GOT3 (cell line): ENCODE measurements at regions not wholly inside any gene's neighbourhood (a gene's known extent, or its start where the extent isn't known, plus 50 kb on each side); places are given as distances from the start of the nearest gene placed in this dataset.

Experiments used
- DNase-seq: peaks from one replicate; lab custom pipeline; 2025; ENCODE audit warnings: mixed read lengths; lab: John Stamatoyannopoulos, UW

- no peak for DNase-seq
Observed at GRCh38 chr5:81855591-81855990, 104.7 kb upstream of the SSBP2 start.

GRCh38 chr5:81854915-81855314, 104.0 kb upstream of the SSBP2 start:
- no peak for DNase-seq

- DNase-seq, result no peak
Observed at GRCh38 chr5:81854485-81854884, 103.6 kb upstream of the SSBP2 start.

GRCh38 chr5:81853030-81853357, 102.1 kb upstream of the SSBP2 start:
- DNase-seq, result no peak

- DNase-seq, result no peak
Observed at GRCh38 chr5:81852291-81853029, 101.6 kb upstream of the SSBP2 start.

GRCh38 chr5:81851481-81852178, 100.7 kb upstream of the SSBP2 start:
- peak; percentile 79 for DNase-seq

- DNase-seq, result no peak
Observed at GRCh38 chr5:81850501-81851357, 99.8 kb upstream of the SSBP2 start.

GRCh38 chr5:81849770-81850367, 99.0 kb upstream of the SSBP2 start:
- DNase-seq, result no peak

GRCh38 chr5:81848362-81848880, 97.5 kb upstream of the SSBP2 start:
- DNase-seq, result no peak

GRCh38 chr5:81846301-81846700, 95.4 kb upstream of the SSBP2 start:
- DNase-seq, result no peak

- DNase-seq, result no peak
Observed at GRCh38 chr5:81843845-81844244, 92.9 kb upstream of the SSBP2 start.

- DNase-seq, result no peak
Observed at GRCh38 chr5:81842795-81843398, 92.0 kb upstream of the SSBP2 start.

GRCh38 chr5:81839034-81839433, 88.1 kb upstream of the SSBP2 start:
- DNase-seq, result no peak

GRCh38 chr5:81838307-81838906, 87.5 kb upstream of the SSBP2 start:
- DNase-seq, result no peak

GRCh38 chr5:81837667-81838306, 86.9 kb upstream of the SSBP2 start:
- no peak for DNase-seq

GRCh38 chr5:81835814-81836367, 85.0 kb upstream of the SSBP2 start:
- no peak for DNase-seq

- no peak for DNase-seq
Observed at GRCh38 chr5:81834021-81834660, 83.2 kb upstream of the SSBP2 start.

GRCh38 chr5:81830596-81830995, 79.7 kb upstream of the SSBP2 start:
- DNase-seq, result no peak

- DNase-seq, result no peak
Observed at GRCh38 chr5:81829242-81829641, 78.3 kb upstream of the SSBP2 start.

GRCh38 chr5:81827500-81827899, 76.6 kb upstream of the SSBP2 start:
- DNase-seq, result no peak
